ENCODE measurements at regions not wholly inside any gene's neighbourhood (a gene's known extent, or its start where the extent isn't known, plus 50 kb on each side); places are given as distances from the start of the nearest gene placed in this dataset.

GRCh38 chr7:25636168-25636567, 407.9 kb upstream of the NPVF start:
- no peak overlapping the region for H3K4me3 Mint-ChIP-seq
- H3K27ac Mint-ChIP-seq: no peak overlapping the region
- peaks cover 25% of the 10 kb centered on the region for H3K4me1 Mint-ChIP-seq (ENCODE audit: unreplicated experiment)
- H3K36me3 Mint-ChIP-seq: no peaks in the 10 kb centered on the region
- DNase-seq (ENCODE audit: extremely low spot score, unreplicated experiment): no peak
- TF ChIP-seq CTCF (conservative IDR thresholded peaks at IDR 0.05): no peak
- H3K9me3 Mint-ChIP-seq: no peaks in the 10 kb centered on the region
- H3K27me3 Mint-ChIP-seq: no peaks in the 10 kb centered on the region

DNA sequence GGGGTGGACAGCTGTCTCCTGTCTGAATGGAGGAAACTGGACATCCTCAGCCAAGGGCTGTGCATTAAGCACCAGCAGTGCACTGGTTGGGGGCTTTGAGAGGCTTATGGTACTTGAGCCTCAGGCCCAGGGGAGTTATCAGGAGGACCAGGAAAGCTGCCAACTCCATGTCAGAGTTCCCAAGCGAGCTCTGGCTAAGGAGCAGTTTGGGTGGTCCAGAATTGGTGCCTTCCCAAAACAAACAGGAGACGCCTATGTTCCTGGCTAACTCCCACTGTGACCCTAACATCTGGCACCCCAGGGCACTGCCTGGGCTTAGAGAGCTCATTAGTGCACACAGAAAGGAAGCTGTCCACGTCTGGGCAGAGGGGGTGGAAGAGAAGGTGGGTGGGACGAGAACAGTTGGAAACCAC, 408.6 kb upstream of the NPVF start:
- Mint-ChIP-seq H3K36me3 (no peaks in the 10 kb centered on the region), H3K4me3 (no peak overlapping the region), H3K9me3 (no peaks in the 10 kb centered on the region), H3K27ac (no peak overlapping the region), H3K4me1 (ENCODE audit: unreplicated experiment) (peaks cover 25% of the 10 kb centered on the region), H3K27me3 (no peaks in the 10 kb centered on the region)
- no peak for DNase-seq (ENCODE audit: extremely low spot score, unreplicated experiment)
- TF ChIP-seq CTCF (conservative IDR thresholded peaks at IDR 0.05): no peak

DNA sequence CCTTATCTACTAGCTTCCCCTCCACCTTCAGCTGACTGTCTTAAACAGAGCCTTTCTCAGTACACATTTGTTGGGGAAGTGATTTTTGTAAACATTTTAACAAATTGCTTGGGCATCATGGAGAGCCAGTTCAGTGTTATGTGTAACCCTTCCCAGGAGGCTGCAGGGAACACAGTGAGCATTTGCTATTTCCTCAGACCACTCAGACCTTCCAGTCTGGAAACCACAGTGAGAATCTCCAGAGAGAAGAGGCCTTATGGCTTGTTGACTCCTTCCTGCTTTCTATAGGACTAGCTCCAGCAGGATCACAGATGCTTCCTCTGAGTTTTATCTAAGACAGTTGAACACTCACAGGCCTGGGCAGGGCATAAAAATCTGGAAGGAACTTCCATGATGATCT, 409.8 kb upstream of the NPVF start:
- Mint-ChIP-seq H3K4me3 (no peak overlapping the region), H3K27ac (no peak overlapping the region), H3K27me3 (no peaks in the 10 kb centered on the region), H3K36me3 (no peaks in the 10 kb centered on the region), H3K9me3 (no peaks in the 10 kb centered on the region), H3K4me1 (ENCODE audit: unreplicated experiment) (peaks cover 20% of the 10 kb centered on the region)
- no peak for TF ChIP-seq CTCF (conservative IDR thresholded peaks at IDR 0.05)
- no peak for DNase-seq (ENCODE audit: extremely low spot score, unreplicated experiment)

- no peak for TF ChIP-seq CTCF (conservative IDR thresholded peaks at IDR 0.05)
- Mint-ChIP-seq H3K27me3 (no peaks in the 10 kb centered on the region), H3K9me3 (no peaks in the 10 kb centered on the region), H3K4me3 (no peak overlapping the region), H3K27ac (no peak overlapping the region), H3K4me1 (ENCODE audit: unreplicated experiment) (peaks cover 13% of the 10 kb centered on the region), H3K36me3 (no peaks in the 10 kb centered on the region)
- no peak for DNase-seq (ENCODE audit: extremely low spot score, unreplicated experiment)
These were observed 410.4 kb upstream of the NPVF start for GRCh38 chr7:25638590-25639244.

DNA sequence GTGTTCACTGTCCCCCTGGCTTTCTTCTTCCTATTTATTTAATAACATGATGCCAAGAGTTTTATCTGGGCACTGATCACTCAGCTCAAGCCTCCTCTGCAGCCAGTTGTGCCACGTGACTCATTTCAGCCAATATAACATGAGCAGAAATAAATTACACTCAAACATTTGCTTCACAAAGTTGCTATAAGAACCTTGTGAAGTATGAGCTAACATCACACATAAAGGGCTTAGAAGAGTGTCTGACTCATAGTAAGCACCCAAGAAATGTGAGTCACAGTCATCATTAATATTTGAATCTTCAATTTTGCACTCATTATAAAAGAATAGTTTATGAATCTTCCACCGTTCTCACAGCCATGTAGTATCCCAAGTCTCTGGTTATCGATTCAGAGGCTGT, 414.6 kb upstream of the NPVF start:
- Mint-ChIP-seq H3K27ac (no peak overlapping the region), H3K4me1 (ENCODE audit: unreplicated experiment) (peaks cover 14% of the 10 kb centered on the region), H3K4me3 (no peak overlapping the region), H3K9me3 (no peaks in the 10 kb centered on the region), H3K27me3 (no peaks in the 10 kb centered on the region), H3K36me3 (no peaks in the 10 kb centered on the region)
- no peak for TF ChIP-seq CTCF (conservative IDR thresholded peaks at IDR 0.05)
- DNase-seq (ENCODE audit: extremely low spot score, unreplicated experiment): no peak

- no peak overlapping the region for H3K4me3 Mint-ChIP-seq
- H3K4me1 Mint-ChIP-seq (ENCODE audit: unreplicated experiment): peaks cover 14% of the 10 kb centered on the region
- TF ChIP-seq CTCF (conservative IDR thresholded peaks at IDR 0.05): no peak
- H3K36me3 Mint-ChIP-seq: no peaks in the 10 kb centered on the region
- no peaks in the 10 kb centered on the region for H3K9me3 Mint-ChIP-seq
- no peak overlapping the region for H3K27ac Mint-ChIP-seq
- no peak for DNase-seq (ENCODE audit: extremely low spot score, unreplicated experiment)
- H3K27me3 Mint-ChIP-seq: no peaks in the 10 kb centered on the region
These were observed 415.0 kb upstream of the NPVF start for GRCh38 chr7:25643286-25643685.
